NCI-H1417 treated with DMSO at 0.1 percent for 48 hours (cell line): ENCODE measurements at regions not wholly inside any gene's neighbourhood (a gene's known extent, or its start where the extent isn't known, plus 50 kb on each side); places are given as distances from the start of the nearest gene placed in this dataset.
"Not testable (repeated sequence)": the region's sequence is repeated elsewhere in the genome, so short reads cannot be mapped to it uniquely, and the experiment has no call there.

ENCODE experiments used
- DNase-seq: peaks from one replicate; lab custom pipeline; 2025; lab: John Stamatoyannopoulos, UW

GRCh38 chr12:75705749-75706711 is 194.6 kb upstream of the KRR1 start:
- DNase-seq, result no peak

GRCh38 chr12:75704664-75705063 is 193.3 kb upstream of the KRR1 start:
- DNase-seq, result no peak

GRCh38 chr12:75704208-75704607 is 192.8 kb upstream of the KRR1 start:
- DNase-seq, result no peak

DNA sequence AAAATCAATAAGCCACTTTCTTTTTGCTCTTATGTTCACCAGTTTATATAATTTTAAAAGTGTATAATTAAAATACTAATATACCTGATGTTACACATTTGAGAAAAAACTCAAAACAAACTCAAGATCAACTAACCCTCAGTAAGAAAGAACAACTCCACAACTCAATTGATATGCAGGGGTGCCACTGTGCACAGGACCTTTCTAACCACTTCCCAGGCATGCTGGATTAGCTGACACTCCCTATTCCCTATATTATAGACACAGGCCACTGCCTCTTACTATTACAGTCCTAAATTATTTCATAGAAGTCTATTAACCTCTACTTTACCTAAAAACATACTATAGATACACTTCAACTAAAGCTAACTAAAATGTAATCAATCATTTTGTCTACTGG is 191.7 kb upstream of the KRR1 start:
- DNase-seq, result no peak

GRCh38 chr12:75702477-75703093 is 191.2 kb upstream of the KRR1 start:
- DNase-seq, result no peak

GRCh38 chr12:75701859-75702258 is 190.4 kb upstream of the KRR1 start:
- no peak for DNase-seq

DNA sequence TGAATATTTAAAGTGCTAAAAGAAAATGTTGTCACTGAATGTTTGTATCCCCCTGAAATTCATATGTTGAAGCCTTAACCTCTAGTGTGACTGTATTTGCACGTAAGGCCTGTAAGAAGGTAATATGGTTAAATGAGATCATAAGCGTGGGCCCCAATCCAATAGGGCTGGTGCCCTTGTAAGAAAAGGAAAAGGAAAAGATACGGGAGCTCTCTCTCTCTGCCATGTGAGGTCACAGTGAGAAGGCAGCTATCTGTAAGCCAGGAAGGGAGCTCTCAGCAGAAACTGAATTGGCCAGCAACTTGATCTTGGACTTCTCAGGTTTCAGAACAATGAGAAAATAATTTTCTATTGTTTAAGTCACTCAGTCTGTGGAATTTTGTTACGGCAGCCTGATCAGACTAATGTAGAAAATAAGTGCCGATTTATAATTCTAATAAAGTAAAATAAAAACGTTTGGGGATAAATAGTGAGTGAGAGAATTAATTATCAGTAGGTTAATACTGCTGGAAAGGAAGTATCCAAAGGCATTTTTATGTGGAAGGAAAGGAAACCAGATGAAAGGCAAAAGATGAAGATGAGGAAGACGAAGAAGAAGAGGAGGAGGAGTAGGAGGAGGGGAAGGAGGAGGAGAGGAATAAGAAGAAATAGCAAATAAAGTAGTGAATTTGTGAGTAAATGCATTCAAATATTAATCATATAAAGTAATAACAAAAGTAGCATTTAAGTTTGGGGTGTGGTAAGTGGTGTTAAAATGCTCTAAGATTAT is 188.5 kb upstream of the KRR1 start:
- no peak for DNase-seq

DNA sequence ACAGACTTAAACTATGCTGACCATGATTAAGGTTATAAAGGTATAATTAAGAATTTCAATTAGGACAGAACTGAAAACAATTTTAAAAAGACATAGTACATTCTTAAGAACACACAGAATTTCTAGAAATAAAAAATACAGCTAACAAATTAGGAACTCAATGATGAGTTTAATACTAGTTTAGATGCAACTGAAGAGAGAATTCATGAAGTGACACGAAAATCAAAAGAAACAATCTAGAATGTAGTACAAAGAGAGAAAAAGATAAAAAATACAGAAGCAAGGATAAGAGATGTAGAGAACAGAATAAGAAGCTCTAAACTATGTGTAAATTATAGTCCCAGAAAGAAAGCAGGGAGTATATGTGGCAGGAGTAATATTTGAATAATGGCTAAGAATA is 187.8 kb upstream of the KRR1 start:
- DNase-seq, result no peak

GRCh38 chr12:75698052-75698451 is 186.6 kb upstream of the KRR1 start:
- DNase-seq, result no peak

GRCh38 chr12:75695926-75696325 is 184.5 kb upstream of the KRR1 start:
- DNase-seq, result no peak

GRCh38 chr12:75694534-75695268 is 183.3 kb upstream of the KRR1 start:
- no peak for DNase-seq

- no peak for DNase-seq
Observed at GRCh38 chr12:75692876-75693275, 181.5 kb upstream of the KRR1 start.

- no peak for DNase-seq
Observed at GRCh38 chr12:75690296-75690955, 179.0 kb upstream of the KRR1 start.

DNA sequence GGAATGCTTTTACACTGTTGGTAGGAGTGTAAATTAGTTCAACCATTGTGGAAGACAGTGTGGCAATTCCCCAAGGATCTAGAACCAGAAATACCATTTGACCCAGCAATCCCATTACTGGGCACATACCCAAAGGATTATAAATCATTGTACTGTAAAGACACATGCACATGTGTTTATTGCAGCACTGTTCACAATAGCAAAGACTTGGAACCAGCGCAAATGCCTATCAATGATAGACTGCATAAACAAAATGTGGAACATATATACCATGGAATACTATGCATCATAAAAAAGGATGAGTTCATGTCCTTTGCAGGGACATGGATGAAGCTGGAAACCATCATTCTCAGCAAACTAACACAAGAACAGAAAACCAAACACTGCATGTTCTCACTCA is 174.8 kb upstream of the KRR1 start:
- DNase-seq, result not testable (repeated sequence)

GRCh38 chr12:75685617-75686225 is 174.3 kb upstream of the KRR1 start:
- DNase-seq, result no peak

- DNase-seq, result no peak
Observed at GRCh38 chr12:75684678-75685616, 173.5 kb upstream of the KRR1 start.

DNA sequence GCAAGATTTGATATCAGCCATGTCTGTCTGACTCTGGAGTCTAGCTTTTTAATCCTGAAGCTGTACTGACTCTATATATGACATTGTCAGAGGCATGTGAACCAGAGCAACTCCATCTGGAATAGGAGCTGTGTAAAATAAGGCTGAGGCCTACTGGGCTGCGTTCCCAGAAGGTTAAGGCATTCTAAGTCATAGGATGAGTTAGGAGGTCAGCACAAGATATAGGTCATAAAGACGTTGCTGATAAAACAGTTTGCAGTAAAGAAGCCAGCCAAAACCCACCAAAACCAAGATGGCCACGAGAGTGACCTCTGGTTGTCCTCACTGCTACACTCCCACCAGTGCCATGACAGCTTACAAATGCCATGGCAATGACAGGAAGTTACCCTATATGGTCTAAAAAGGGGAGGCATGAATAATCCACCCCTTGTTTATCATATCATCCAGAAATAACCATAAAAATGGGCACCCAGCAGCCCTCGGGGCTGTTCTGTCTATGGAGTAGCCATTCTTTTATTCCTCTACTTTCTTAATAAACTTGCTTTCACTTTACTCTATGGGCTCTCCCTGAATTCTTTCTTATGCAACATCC is 172.7 kb upstream of the KRR1 start:
- not testable (repeated sequence) for DNase-seq

GRCh38 chr12:75683220-75683619 is 171.8 kb upstream of the KRR1 start:
- DNase-seq, result no peak

GRCh38 chr12:75677522-75677921 is 166.1 kb upstream of the KRR1 start:
- DNase-seq, result no peak
